ENCODE measurements at regions not wholly inside any gene's neighbourhood (a gene's known extent, or its start where the extent isn't known, plus 50 kb on each side); places are given as distances from the start of the nearest gene placed in this dataset.

- no peak for TF ChIP-seq CTCF (IDR thresholded peaks at IDR 0.05)
- no peak for TF ChIP-seq EZH2 (IDR thresholded peaks at IDR 0.05; ENCODE audit: borderline replicate concordance, insufficient read depth, low read depth, low read length, poor library complexity, severe bottlenecking)
Observed at GRCh38 chr5:142520885-142521284, 165.0 kb downstream of the FGF1 start.
